ENCODE measurements at regions not wholly inside any gene's neighbourhood (a gene's known extent, or its start where the extent isn't known, plus 50 kb on each side); places are given as distances from the start of the nearest gene placed in this dataset.
A peak's percentile ranks its signal among the peaks of the same experiment; 100 is the strongest.

DNA sequence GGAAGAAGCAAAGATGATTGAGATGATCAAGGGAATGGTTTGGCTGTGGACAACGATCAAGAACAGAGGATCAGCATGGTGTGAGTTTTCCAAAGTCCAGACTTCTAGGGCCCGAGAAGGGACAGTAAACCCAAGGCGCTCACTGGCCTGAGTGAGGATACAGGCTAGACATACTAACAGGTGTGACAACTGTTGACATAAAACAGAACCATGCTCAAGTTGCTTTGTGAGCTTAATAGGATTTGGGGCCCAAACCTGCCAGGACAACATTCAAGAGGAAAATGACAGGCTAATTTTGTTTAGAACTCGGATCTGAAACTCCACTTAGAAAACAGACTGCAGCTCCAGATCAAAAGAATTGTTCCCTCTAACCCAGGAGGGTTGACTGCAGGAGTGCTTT, 68.1 kb upstream of the ACKR3 start:
- Histone ChIP-seq H3K9me3 (no peaks in the 10 kb centered on the region), H3K4me1 (peaks cover 0 to 22% (median 3%) of the 10 kb centered on the region in 6 donors), H3K4me3 (no peak overlapping the region), H3K27ac (no peak overlapping the region), H3K27me3 (replicated peaks in 1 of 7) (peaks cover 0 to 16% (median under 1%) of the 10 kb centered on the region in 7 donors), H3K36me3 (no peaks in the 10 kb centered on the region)
- no peak for DNase-seq
- TF ChIP-seq, protein P1, sequence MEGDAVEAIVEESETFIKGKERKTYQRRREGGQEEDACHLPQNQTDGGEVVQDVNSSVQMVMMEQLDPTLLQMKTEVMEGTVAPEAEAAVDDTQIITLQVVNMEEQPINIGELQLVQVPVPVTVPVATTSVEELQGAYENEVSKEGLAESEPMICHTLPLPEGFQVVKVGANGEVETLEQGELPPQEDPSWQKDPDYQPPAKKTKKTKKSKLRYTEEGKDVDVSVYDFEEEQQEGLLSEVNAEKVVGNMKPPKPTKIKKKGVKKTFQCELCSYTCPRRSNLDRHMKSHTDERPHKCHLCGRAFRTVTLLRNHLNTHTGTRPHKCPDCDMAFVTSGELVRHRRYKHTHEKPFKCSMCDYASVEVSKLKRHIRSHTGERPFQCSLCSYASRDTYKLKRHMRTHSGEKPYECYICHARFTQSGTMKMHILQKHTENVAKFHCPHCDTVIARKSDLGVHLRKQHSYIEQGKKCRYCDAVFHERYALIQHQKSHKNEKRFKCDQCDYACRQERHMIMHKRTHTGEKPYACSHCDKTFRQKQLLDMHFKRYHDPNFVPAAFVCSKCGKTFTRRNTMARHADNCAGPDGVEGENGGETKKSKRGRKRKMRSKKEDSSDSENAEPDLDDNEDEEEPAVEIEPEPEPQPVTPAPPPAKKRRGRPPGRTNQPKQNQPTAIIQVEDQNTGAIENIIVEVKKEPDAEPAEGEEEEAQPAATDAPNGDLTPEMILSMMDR (IDR thresholded peaks at IDR 0.05 in 8 of 11, conservative IDR thresholded peaks at IDR 0.05 in 3 of 11) = no peak
- WGBS, 5 donors = 81 to 94% (median 93%) methylated on average over 4 of the region's 4 CpGs
- intact Hi-C loops (cut with DNase I; ENCODE audit: low total_unique reads) = no loop called here

DNA sequence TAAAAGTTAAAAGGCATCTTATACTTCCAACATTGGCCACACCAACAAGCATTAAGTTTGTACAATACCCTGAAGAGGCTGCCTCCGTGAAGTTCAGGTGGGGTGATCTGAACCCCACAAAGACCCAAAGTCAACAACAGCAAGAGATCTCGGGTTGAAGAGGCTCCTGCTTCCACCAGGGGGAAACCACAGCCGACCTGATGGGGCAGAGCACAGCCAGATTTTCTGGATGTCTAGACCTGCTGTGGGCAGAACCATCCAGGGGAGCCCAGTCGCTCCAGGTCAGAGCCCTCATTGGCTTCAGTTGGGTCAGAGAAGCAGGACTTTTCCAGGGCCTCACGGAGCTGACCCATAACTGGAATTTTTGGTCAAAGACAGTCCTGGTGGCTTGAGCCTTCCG, 66.5 kb upstream of the ACKR3 start:
- TF ChIP-seq, protein P1 (IDR thresholded peaks at IDR 0.05 in 8 of 11, conservative IDR thresholded peaks at IDR 0.05 in 3 of 11) = peak in 1 of 11 experiments; percentile 17
- TF ChIP-seq POLR2AphosphoS5 (IDR thresholded peaks at IDR 0.05) = no peak
- intact Hi-C loops (cut with DNase I; ENCODE audit: low total_unique reads) = no loop called here

DNA sequence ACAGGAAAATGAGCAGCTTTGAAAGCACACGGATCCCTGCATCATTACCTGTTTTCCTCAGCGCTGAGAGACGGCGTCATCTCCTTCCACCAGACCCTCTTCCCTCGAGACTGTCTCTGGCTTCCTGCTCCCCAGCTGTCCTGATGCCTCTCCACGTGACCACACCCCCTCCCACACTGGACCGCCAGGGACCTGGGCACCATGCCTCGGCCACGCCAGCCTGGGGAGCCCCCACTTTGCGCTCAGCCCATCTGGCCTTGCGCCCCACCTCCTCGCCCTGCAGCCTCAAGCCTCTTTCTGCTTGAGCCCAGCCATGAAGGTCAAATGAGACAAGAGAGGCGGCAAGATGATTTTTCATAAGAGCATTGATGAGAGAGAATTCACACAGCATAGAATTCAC, 66.0 kb upstream of the ACKR3 start:
- WGBS, 5 donors = 72 to 77% (median 72%) methylated on average over 13 of the region's 13 CpGs
- Histone ChIP-seq H3K4me3 (no peak overlapping the region), H3K4me1 (peaks cover 0 to 33% (median 16%) of the 10 kb centered on the region in 6 donors), H3K36me3 (no peaks in the 10 kb centered on the region), H3K27ac (no peak overlapping the region), H3K27me3 (replicated peaks in 1 of 7) (peaks cover 0 to 36% (median 7%) of the 10 kb centered on the region in 7 donors), H3K9me3 (no peaks in the 10 kb centered on the region)
- intact Hi-C loops (cut with DNase I; ENCODE audit: low total_unique reads) = no loop called here
- no peak for TF ChIP-seq POLR2A (IDR thresholded peaks at IDR 0.05)
- no peak for DNase-seq

More for the DNA sequence above, 66.5 kb upstream of the ACKR3 start:
- peaks cover 0 to 34% (median 14%) of the 10 kb centered on the region in 6 donors for H3K4me1 ChIP-seq
- no peak overlapping the region for H3K27ac ChIP-seq
- peaks cover 0 to 31% (median 7%) of the 10 kb centered on the region in 7 donors for H3K27me3 ChIP-seq (replicated peaks in 1 of 7)
- no peak for DNase-seq
- 68 to 77% (median 73%) methylated on average over 6 of the region's 6 CpGs for WGBS, 5 donors
- no peak overlapping the region for H3K4me3 ChIP-seq
- no peaks in the 10 kb centered on the region for H3K36me3 ChIP-seq
- H3K9me3 ChIP-seq = no peaks in the 10 kb centered on the region

DNA sequence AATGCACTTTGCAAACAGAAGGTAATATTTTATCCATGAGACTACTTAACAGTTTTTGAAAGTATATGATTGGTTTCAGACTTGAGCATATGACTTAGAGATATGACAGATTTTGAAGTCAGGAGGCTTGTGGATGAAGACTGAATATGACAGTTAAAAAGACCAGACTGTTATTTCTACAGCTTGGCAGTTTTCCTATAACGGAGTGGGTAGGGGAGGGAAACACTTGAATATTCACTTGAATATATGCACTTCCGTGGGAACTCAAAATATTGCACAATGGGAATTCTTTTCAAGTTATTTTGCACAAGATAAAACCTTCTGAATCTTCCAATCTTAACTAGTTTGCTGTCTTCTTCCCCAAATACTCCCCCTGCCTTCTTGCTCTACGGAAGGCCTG, 64.6 kb upstream of the ACKR3 start:
- no peaks in the 10 kb centered on the region for H3K36me3 ChIP-seq
- H3K4me1 ChIP-seq = peaks cover 0 to 32% (median 16%) of the 10 kb centered on the region in 6 donors
- peaks cover 0 to 37% (median 7%) of the 10 kb centered on the region in 7 donors for H3K27me3 ChIP-seq (replicated peaks in 1 of 7)
- intact Hi-C loops (cut with DNase I; ENCODE audit: low total_unique reads) = no loop called here
- H3K27ac ChIP-seq = no peak overlapping the region
- DNase-seq = no peak
- H3K9me3 ChIP-seq = no peaks in the 10 kb centered on the region
- no peak for TF ChIP-seq POLR2AphosphoS5 (IDR thresholded peaks at IDR 0.05)
- no peak for TF ChIP-seq POLR2A (IDR thresholded peaks at IDR 0.05)
- TF ChIP-seq, protein P1 (IDR thresholded peaks at IDR 0.05 in 8 of 11, conservative IDR thresholded peaks at IDR 0.05 in 3 of 11) = no peak
- H3K4me3 ChIP-seq = no peak overlapping the region
- WGBS, 5 donors = 59 to 73% (median 69%) methylated on average over 3 of the region's 3 CpGs

DNA sequence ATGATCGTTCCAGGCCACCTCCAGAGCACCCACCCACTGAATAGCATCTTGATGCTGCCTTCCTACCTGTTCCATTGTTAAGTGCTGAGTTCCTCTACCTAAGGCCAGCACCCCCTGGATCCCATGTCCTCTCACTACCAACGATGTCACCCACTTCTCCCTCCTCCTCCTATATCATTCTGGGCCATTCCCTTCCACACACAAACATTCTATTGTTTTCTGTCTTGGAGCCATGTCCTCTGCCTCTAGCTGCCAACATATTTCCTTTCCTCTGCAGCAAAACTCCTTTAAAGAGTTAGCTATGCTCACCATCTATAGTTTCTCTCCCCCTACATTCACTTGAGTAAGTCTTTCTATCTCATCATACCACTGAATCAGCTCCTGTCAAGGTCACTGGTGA, 64.0 kb upstream of the ACKR3 start:
- peaks cover 0 to 32% (median 16%) of the 10 kb centered on the region in 6 donors for H3K4me1 ChIP-seq
- H3K36me3 ChIP-seq = no peaks in the 10 kb centered on the region
- H3K4me3 ChIP-seq = no peak overlapping the region
- TF ChIP-seq POLR2AphosphoS5 (IDR thresholded peaks at IDR 0.05) (no peak), POLR2A (IDR thresholded peaks at IDR 0.05) (no peak)
- TF ChIP-seq, protein P1 (IDR thresholded peaks at IDR 0.05 in 8 of 11, conservative IDR thresholded peaks at IDR 0.05 in 3 of 11) = no peak
- H3K27me3 ChIP-seq (replicated peaks in 1 of 7) = peaks cover 0 to 37% (median 7%) of the 10 kb centered on the region in 7 donors
- WGBS, 5 donors = 63 to 84% (median 70%) methylated on average over 2 of the region's 2 CpGs
- no peak overlapping the region for H3K27ac ChIP-seq
- DNase-seq = no peak
- intact Hi-C loops (cut with DNase I; ENCODE audit: low total_unique reads) = no loop called here
- H3K9me3 ChIP-seq = no peaks in the 10 kb centered on the region
